NCI-H1105 treated with DMSO at 0.1 percent for 48 hours (cell line): ENCODE measurements at regions not wholly inside any gene's neighbourhood (a gene's known extent, or its start where the extent isn't known, plus 50 kb on each side); places are given as distances from the start of the nearest gene placed in this dataset.
"Not testable (repeated sequence)": the region's sequence is repeated elsewhere in the genome, so short reads cannot be mapped to it uniquely, and the experiment has no call there.

Experiments used
- DNase-seq: peaks from one replicate; lab custom pipeline; 2025; lab: John Stamatoyannopoulos, UW

- no peak for DNase-seq
Observed at GRCh38 chr17:22138861-22139469, 446.6 kb downstream of the KCNJ18 start.

DNA sequence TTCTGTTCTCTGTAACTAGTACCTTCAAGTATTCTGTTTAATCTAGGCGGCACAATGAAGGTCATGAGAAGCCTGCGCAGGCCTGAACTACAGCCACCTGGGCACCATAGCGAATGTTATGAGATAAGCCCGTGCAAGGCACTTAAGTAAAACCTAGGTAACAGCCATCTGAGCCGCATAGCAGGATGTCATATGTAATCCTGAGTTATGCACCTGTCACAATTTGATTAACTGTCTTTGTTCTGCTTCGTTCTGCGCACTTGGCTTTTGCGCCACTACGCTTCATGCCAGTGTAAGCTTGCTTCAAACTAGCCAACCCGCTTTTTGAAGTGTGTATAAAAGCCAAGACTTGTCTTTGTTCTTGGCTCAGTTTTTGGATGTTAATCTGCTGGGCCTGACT, 449.8 kb downstream of the KCNJ18 start:
- no peak for DNase-seq

DNA sequence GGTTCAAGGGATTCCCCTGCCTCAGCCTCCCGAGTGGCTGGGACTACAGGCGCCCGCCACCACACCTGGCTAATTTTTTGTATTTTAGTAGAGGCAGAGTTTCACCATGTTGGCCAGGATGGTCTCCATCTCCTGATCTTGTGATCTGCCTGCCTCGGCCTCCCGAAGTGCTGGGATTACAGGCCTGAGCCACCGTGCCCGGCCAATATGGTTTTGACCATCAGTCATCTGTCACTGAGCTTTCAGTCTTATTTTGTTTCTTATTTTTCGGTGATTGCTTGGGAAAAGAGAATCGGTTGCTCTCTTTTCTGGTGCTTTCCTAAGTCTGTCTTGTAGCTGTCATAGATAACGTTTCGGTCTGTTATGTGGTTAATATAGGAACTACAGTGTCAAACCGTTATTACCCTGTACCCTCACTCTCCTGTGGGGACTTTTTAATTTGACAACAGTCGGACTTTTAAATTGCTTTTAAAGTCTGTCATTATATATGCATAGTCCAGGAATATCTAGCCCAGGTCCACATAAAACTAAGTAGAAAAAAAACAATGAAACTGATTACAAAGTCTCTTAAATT, 453.4 kb downstream of the KCNJ18 start:
- no peak for DNase-seq

DNA sequence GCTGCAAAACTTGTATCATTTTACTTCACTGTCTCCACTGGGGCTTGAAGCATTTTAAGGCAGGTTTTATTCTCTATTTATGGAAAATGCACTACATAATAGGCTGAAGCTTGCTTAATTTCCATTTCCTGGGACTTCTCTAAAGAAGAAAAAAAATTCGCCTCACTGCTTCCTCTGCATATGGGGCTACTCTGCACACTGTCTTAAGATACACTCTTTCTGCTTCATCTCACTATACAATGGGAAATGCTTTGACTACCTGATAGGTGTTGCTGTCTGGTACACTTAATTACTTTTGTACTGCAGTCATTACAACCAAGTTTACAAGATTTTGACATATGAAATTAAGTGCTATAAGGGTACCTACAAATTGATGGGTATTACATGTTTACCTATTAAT, 466.0 kb downstream of the KCNJ18 start:
- DNase-seq, result no peak

DNA sequence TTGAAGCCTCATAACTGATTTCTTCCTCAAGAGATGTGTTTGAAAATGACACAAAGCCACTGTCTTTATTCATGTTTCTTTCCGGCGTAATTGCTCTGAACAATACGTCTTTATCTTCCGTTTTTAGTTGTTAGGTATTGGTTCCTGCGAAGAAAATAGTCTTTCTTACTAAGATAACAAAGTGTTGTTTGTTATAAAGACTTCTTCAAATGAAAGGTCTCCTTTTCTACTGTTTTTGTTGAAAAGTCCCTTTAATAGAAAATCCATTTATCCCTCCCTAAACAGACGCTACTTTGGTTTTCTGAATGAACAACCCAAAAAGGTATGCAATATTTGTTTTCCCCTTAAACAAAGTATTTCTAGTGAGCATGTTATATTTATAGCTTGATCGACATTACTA, 469.1 kb downstream of the KCNJ18 start:
- DNase-seq, result no peak

DNA sequence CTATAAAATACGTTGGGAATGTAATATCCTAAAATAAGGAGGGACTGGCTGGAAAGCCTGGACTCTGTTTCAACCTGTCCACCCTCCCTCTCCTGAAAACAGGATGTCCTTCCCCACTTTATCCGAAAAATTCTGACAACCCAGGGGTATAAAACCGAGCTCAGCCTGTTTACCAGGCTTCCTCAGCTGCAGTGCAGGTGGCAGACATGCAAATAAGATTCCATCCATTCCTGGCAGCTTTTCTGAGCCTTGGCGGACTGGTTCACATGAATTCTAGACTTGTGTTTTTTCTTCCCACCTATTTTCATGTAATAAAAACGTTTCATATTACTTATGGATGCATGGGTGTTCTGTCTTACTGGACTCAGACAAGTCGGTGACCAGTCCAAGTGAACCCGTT, 479.3 kb downstream of the KCNJ18 start:
- DNase-seq, result no peak

DNA sequence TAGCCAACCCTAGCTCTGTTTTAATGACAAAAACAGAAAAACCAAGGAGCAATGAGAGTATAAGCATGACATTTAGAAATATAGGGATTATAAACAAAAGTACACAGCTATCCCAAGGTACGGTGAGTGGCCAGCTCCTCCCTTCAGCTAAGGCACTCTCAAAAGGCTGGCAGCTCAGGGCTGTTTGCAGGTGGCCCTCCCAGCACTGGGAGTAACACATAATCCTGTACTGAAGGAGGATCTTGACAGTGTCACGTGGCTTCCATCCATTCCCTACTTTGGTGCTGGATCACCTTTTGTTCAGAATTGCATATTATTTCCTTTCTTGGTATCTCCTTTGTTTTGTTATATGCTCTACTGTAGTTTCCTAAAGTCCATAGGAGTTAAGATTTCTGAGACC, 500.8 kb downstream of the KCNJ18 start:
- DNase-seq, result no peak

GRCh38 chr17:22200187-22200586, 507.9 kb downstream of the KCNJ18 start:
- DNase-seq, result not testable (repeated sequence)

GRCh38 chr17:22202702-22203101, 510.4 kb downstream of the KCNJ18 start:
- no peak for DNase-seq

DNA sequence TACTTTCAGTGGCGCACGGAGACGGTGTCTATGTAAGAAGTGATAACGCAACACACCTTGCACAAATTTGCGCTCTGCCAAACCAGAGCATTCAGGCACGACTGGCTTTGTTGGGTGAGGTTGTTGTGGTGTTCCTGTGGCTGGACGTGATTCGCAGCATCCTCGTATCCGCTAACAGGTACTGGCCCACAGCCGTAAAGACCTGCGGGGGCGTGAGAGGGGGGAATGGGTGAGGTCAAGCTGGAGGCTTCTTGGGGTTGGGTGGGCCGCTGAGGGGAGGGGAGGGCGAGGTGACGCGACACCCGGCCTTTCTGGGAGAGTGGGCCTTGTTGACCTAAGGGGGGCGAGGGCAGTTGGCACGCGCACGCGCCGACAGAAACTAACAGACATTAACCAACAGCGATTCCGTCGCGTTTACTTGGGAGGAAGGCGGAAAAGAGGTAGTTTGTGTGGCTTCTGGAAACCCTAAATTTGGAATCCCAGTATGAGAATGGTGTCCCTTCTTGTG, 510.9 kb downstream of the KCNJ18 start:
- DNase-seq, result no peak

DNA sequence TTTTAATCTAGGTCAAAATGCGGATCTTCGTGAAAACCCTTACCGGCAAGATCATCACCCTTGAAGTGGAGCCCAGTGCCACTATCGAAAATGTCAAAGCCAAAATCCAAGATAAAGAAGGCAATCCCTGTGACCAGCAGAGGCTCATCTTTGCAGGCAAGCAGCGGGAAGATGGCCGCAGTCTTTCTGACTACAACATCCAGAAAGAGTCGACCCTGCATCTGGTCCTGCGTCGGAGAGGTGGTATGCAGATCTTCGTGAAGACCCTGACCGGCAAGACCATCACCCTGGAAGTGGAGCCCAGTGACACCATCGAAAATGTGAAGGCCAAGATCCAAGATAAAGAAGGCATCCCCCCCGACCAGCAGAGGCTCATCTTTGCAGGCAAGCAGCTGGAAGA, 511.8 kb downstream of the KCNJ18 start:
- DNase-seq, result not testable (repeated sequence)

- DNase-seq, result not testable (repeated sequence)
Observed at GRCh38 chr17:22210212-22210611, 517.9 kb downstream of the KCNJ18 start.

GRCh38 chr17:22213169-22213568, 520.8 kb downstream of the KCNJ18 start:
- DNase-seq, result not testable (repeated sequence)

GRCh38 chr17:22217135-22217534, 524.8 kb downstream of the KCNJ18 start:
- no peak for DNase-seq

DNA sequence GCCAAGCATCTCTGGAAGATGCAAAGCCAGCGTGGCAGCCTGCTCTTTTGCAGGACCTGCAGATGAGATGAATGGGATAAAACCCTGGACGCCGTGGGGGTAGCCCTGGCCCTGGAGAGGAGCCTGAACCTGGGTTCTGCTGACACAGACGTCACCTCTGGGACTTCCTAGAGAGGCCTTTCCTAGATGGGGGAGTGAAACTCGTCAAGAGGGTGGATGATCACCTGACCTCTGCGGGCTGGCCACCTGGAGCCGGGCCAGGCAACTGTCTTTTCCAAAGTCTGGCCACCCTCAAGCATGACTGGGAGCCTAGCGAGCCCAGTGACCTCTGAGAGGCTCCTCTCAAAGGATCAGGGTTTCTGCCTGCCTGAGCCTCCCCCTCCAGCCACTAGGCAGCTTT, 529.0 kb downstream of the KCNJ18 start:
- no peak for DNase-seq

- not testable (repeated sequence) for DNase-seq
Observed at GRCh38 chr17:22226477-22226876, 534.2 kb downstream of the KCNJ18 start.

GRCh38 chr17:22226932-22227331, 534.6 kb downstream of the KCNJ18 start:
- DNase-seq, result not testable (repeated sequence)

DNA sequence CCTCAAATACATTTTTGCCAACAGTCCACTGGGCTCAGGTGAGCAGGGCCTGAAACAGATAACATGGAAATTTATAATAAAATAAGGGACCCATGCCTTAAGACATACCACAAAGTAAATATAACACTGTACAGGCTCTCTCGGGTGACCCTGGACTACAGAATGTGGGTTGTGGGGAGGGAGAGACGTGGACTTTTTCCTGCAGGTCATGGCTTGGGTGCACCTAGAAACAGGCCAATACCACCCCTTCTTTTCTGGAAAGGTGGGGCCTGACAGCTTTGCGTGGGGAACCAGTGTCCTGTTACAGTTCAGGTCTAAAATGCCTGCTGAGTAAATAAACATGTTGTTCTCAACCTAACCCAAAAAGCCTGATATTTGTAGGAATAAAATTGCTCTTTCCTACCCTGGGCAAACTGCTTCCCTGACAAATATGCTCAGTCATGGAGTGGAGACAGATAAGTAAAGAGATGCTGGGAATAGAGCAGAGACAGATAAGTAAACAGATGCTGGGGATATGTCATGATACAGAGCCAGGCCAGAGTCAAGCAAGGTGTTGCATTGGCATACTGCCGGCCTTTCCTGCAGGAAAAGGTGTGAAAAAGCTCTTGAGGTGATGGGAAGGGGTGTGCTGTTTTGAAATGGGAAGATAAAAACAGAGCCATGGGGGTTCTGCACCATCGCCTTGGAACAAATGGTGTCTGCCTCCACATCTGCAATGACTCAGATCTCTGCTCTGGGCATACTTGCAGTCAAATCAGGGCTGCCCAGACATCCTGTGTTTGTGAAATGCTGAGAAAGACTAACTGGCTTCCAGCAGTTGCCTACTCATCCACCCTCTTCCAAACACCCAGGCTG, 535.6 kb downstream of the KCNJ18 start:
- DNase-seq, result not testable (repeated sequence)

- not testable (repeated sequence) for DNase-seq
Observed at GRCh38 chr17:22229821-22230220, 537.5 kb downstream of the KCNJ18 start.

- DNase-seq, result no peak
Observed at GRCh38 chr17:22233382-22233781, 541.1 kb downstream of the KCNJ18 start.

DNA sequence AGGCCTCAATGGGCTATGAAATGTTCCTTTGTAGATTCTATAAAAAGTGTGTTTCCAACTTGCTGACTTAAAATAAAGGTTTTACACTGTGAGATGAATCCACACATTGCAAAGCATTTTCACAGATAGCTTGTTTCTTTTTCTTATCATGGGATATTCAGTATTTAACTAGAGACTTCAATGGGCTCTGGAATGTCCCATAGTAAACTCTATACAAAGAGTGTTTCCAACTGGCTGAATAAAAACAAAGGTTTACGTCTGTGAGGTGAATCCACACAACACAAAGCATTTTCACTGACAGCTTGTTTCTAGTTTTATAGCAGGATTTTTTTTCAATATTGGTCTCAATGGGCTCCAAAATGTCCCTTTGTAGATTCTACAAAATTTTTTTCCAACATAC, 550.1 kb downstream of the KCNJ18 start:
- DNase-seq, result no peak

- DNase-seq, result no peak
Observed at GRCh38 chr17:22251498-22251897, 559.2 kb downstream of the KCNJ18 start.

DNA sequence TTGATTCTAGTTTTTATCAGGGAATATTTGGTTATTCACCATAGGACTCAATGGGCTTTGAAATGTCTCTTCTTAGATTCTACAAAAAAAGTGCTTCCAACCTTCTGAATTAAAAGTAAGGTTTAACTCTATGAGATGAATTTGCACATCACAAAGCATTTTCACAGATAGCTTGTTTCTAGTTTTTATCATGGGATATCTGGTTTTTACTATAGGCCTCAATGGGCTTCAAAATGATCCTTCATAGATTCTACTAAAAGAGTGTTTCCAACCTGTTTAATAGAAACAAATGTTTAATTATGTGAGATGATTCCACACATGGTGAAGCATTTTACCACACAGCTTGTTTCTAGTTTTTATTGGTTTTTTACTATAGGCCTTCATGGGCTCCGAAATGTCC, 560.7 kb downstream of the KCNJ18 start:
- DNase-seq, result no peak
